ENCODE measurements at regions not wholly inside any gene's neighbourhood (a gene's known extent, or its start where the extent isn't known, plus 50 kb on each side); places are given as distances from the start of the nearest gene placed in this dataset.

GRCh38 chr2:43057742-43058725, 168.4 kb downstream of the ZFP36L2 start:
- Histone ChIP-seq H3K9ac (ENCODE audit: low read depth in 1 of 2, low read length in 2 of 2) (no peak overlapping the region), H3K27ac (ENCODE audit: low read depth in 1 of 2, low read length in 2 of 2) (peak overlapping the region; percentile 28 to 40), H3K36me3 (ENCODE audit: control insufficient read depth in 4 of 4, insufficient read depth in 3 of 4, low read depth in 1 of 4, low read length in 3 of 4) (no peaks in the 10 kb centered on the region), H3K9me3 (ENCODE audit: control insufficient read depth in 4 of 4, low read length in 3 of 4) (no peaks in the 10 kb centered on the region), H3K4me3 (ENCODE audit: low read depth in 1 of 3, low read length in 3 of 3) (no peak overlapping the region), H3K4me1 (ENCODE audit: control insufficient read depth in 4 of 4, insufficient read depth in 4 of 4, low read length in 3 of 4) (peaks cover 2 to 17% (median 7%) of the 10 kb centered on the region in 4 donors), H3K27me3 (ENCODE audit: control insufficient read depth in 4 of 4, insufficient read depth in 4 of 4, low read length in 3 of 4) (no peaks in the 10 kb centered on the region)
- DNase-seq (ENCODE audit: low spot score), result no peak
- TF ChIP-seq, protein P1, sequence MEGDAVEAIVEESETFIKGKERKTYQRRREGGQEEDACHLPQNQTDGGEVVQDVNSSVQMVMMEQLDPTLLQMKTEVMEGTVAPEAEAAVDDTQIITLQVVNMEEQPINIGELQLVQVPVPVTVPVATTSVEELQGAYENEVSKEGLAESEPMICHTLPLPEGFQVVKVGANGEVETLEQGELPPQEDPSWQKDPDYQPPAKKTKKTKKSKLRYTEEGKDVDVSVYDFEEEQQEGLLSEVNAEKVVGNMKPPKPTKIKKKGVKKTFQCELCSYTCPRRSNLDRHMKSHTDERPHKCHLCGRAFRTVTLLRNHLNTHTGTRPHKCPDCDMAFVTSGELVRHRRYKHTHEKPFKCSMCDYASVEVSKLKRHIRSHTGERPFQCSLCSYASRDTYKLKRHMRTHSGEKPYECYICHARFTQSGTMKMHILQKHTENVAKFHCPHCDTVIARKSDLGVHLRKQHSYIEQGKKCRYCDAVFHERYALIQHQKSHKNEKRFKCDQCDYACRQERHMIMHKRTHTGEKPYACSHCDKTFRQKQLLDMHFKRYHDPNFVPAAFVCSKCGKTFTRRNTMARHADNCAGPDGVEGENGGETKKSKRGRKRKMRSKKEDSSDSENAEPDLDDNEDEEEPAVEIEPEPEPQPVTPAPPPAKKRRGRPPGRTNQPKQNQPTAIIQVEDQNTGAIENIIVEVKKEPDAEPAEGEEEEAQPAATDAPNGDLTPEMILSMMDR (IDR thresholded peaks at IDR 0.05; ENCODE audit: low read depth, low read length, missing input control), result no peak
- TF ChIP-seq JUND (IDR thresholded peaks at IDR 0.05) (no peak), FOXA2 (IDR thresholded peaks at IDR 0.05) (no peak), NR2F2 (IDR thresholded peaks at IDR 0.05) (no peak), ZBTB33 (IDR thresholded peaks at IDR 0.05) (no peak), SP1 (IDR thresholded peaks at IDR 0.05) (no peak), FOXA1 (IDR thresholded peaks at IDR 0.05) (no peak), TAF1 (conservative IDR thresholded peaks at IDR 0.05) (no peak), MAX (IDR thresholded peaks at IDR 0.05) (no peak), HNF4A (conservative IDR thresholded peaks at IDR 0.05) (no peak), EGR1 (IDR thresholded peaks at IDR 0.05; ENCODE audit: low read depth in 2 of 2) (no peak), ATF3 (IDR thresholded peaks at IDR 0.05) (no peak), RAD21 (IDR thresholded peaks at IDR 0.05) (no peak), YY1 (IDR thresholded peaks at IDR 0.05) (no peak), RXRA (IDR thresholded peaks at IDR 0.05) (no peak), GABPA (IDR thresholded peaks at IDR 0.05 in 1 of 2, conservative IDR thresholded peaks at IDR 0.05 in 1 of 2) (no peak), HNF4G (IDR thresholded peaks at IDR 0.05) (no peak)
- TF ChIP-seq, protein P2, sequence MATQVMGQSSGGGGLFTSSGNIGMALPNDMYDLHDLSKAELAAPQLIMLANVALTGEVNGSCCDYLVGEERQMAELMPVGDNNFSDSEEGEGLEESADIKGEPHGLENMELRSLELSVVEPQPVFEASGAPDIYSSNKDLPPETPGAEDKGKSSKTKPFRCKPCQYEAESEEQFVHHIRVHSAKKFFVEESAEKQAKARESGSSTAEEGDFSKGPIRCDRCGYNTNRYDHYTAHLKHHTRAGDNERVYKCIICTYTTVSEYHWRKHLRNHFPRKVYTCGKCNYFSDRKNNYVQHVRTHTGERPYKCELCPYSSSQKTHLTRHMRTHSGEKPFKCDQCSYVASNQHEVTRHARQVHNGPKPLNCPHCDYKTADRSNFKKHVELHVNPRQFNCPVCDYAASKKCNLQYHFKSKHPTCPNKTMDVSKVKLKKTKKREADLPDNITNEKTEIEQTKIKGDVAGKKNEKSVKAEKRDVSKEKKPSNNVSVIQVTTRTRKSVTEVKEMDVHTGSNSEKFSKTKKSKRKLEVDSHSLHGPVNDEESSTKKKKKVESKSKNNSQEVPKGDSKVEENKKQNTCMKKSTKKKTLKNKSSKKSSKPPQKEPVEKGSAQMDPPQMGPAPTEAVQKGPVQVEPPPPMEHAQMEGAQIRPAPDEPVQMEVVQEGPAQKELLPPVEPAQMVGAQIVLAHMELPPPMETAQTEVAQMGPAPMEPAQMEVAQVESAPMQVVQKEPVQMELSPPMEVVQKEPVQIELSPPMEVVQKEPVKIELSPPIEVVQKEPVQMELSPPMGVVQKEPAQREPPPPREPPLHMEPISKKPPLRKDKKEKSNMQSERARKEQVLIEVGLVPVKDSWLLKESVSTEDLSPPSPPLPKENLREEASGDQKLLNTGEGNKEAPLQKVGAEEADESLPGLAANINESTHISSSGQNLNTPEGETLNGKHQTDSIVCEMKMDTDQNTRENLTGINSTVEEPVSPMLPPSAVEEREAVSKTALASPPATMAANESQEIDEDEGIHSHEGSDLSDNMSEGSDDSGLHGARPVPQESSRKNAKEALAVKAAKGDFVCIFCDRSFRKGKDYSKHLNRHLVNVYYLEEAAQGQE (IDR thresholded peaks at IDR 0.05), result no peak
- 83% methylated on average over 20 of the region's 20 CpGs for WGBS

All from liver (tissue), 8 donors.